ENCODE measurements at regions not wholly inside any gene's neighbourhood (a gene's known extent, or its start where the extent isn't known, plus 50 kb on each side); places are given as distances from the start of the nearest gene placed in this dataset.

DNA sequence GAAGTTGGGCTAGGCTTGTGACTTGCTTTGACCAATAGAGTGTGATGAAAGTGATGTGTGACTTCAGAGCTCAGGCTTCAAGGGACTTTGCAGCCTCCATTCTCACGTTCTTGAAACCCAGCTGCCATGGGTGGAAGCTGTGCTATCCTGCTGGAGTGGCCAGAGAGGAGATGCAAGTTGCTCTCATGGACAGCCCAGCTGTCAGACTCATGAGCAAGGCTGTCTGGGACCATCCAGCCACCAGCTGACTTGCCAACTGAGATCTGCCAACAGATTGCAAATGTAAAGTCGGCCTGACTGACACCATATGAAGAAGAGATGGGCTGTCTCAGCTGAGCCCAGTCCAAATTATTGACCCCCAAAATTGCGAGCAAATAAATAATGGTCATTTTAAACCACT is 226.4 kb upstream of the CXCR4 start:
- no peaks in the 10 kb centered on the region for H3K4me1 Mint-ChIP-seq (ENCODE audit: low read depth)
- peaks cover 4% of the 10 kb centered on the region for H3K9me3 Mint-ChIP-seq
- no peak overlapping the region for H3K4me3 Mint-ChIP-seq
- H3K27ac Mint-ChIP-seq: no peak overlapping the region
- H3K36me3 Mint-ChIP-seq (ENCODE audit: low read depth): no peaks in the 10 kb centered on the region
- H3K27me3 Mint-ChIP-seq (ENCODE audit: low read depth): no peaks in the 10 kb centered on the region

DNA sequence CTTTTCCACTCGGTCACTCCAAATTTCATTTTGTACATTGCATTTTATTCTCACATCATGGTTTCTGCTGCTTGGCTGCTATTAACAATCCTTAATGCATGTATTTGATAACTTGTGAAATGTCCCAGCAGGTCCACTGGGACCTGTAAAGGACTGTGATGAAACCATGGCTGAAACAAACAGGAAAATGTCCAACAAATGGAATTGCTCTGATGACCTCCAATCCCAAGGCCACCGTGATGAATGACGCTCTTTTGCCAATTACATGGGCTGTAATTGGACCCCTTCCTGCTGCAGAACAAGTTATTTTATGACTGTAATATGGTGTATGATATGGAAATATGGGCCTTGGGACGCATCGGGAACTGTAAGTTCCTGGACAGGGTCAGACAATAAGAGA is 224.2 kb upstream of the CXCR4 start:
- Mint-ChIP-seq H3K36me3 (ENCODE audit: low read depth) (no peaks in the 10 kb centered on the region), H3K27ac (no peak overlapping the region), H3K4me1 (ENCODE audit: low read depth) (no peaks in the 10 kb centered on the region), H3K9me3 (peaks cover 10% of the 10 kb centered on the region), H3K27me3 (ENCODE audit: low read depth) (no peaks in the 10 kb centered on the region), H3K4me3 (no peak overlapping the region)

- Mint-ChIP-seq H3K4me1 (ENCODE audit: low read depth) (no peaks in the 10 kb centered on the region), H3K27me3 (ENCODE audit: low read depth) (no peaks in the 10 kb centered on the region), H3K27ac (no peak overlapping the region), H3K36me3 (ENCODE audit: low read depth) (no peaks in the 10 kb centered on the region), H3K4me3 (no peak overlapping the region), H3K9me3 (peaks cover 10% of the 10 kb centered on the region)
Observed at GRCh38 chr2:136334967-136335366, 217.0 kb upstream of the CXCR4 start.

- H3K4me3 Mint-ChIP-seq: no peak overlapping the region
- H3K27me3 Mint-ChIP-seq (ENCODE audit: low read depth): no peaks in the 10 kb centered on the region
- no peaks in the 10 kb centered on the region for H3K9me3 Mint-ChIP-seq
- peaks cover 8% of the 10 kb centered on the region for H3K4me1 Mint-ChIP-seq (ENCODE audit: low read depth)
- H3K36me3 Mint-ChIP-seq (ENCODE audit: low read depth): peaks cover 4% of the 10 kb centered on the region
- no peak overlapping the region for H3K27ac Mint-ChIP-seq
Observed at GRCh38 chr2:136332436-136333095, 214.6 kb upstream of the CXCR4 start.

- Mint-ChIP-seq H3K27me3 (ENCODE audit: low read depth) (no peaks in the 10 kb centered on the region), H3K36me3 (ENCODE audit: low read depth) (peaks cover 5% of the 10 kb centered on the region), H3K9me3 (no peaks in the 10 kb centered on the region), H3K27ac (no peak overlapping the region), H3K4me1 (ENCODE audit: low read depth) (peaks cover 18% of the 10 kb centered on the region), H3K4me3 (no peak overlapping the region)
Observed at GRCh38 chr2:136331226-136331625, 213.3 kb upstream of the CXCR4 start.

DNA sequence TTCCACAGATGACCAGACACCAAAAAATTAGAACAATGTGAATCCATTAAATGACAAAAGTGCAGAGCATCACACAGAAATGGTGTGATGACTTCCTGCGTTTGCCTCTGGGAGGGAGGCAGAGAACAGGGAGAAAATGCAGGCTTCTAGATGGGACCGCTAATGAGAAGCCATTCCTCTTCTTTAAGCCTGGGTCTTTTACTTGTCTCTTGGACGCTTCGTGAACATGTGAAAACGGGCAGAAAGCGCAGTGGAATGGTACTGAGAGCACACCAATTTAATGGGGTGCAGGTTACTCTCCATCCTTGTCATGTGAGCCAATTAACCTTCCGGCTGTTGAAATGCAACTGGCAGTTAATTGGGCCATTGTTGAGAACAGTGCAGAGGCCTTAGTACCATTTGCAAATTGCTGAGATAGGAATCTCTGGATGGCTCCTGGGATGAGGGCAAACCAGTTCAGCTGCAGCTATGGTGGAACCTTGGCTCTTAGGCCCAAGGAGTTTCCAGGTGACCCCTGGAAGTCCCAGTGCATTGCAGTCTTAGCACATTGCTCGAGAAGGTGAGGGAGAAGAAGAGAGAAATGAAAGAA is 210.4 kb upstream of the CXCR4 start:
- H3K27me3 Mint-ChIP-seq (ENCODE audit: low read depth): no peaks in the 10 kb centered on the region
- peaks cover 5% of the 10 kb centered on the region for H3K9me3 Mint-ChIP-seq
- peaks cover 11% of the 10 kb centered on the region for H3K36me3 Mint-ChIP-seq (ENCODE audit: low read depth)
- peak overlapping the region; percentile 97 for H3K27ac Mint-ChIP-seq
- H3K4me1 Mint-ChIP-seq (ENCODE audit: low read depth): peaks cover 39% of the 10 kb centered on the region
- no peak overlapping the region for H3K4me3 Mint-ChIP-seq

DNA sequence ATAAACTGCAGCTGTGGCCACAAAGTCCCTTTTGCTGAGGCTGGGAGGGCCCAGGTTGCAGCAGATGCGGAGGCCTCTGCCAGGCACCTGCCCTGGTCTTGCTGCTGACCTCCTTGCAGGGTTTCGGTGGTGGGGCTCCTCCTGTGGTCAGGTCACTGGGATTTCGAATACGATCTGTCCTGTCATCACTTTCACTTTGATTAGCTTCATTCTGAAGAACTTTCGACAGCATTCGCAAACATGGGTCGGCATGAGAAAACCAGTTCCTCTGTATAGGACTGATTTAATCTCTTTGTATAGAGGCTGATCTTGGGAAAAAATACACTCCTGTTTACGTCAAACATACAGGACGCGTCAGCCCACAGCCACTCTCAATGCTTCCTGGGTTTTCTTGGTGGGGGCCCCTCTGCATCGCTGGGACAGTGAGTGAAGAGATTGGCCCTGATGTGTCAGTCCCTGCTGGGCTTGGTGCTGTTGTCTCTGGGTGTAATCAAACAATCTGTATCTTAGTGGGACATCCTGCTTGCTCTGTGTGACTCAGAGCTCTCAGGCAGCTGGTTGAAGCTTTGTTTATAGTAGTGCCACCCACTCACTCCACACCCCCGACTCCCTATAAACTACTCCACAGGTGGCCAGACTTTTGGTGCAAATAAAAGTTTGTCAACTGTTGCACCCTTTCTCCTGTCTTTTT is 209.4 kb upstream of the CXCR4 start:
- peak overlapping the region; percentile 97 for H3K27ac Mint-ChIP-seq
- peaks cover 49% of the 10 kb centered on the region for H3K4me1 Mint-ChIP-seq (ENCODE audit: low read depth)
- H3K4me3 Mint-ChIP-seq: peak overlapping the region; percentile 77
- no peaks in the 10 kb centered on the region for H3K27me3 Mint-ChIP-seq (ENCODE audit: low read depth)
- H3K36me3 Mint-ChIP-seq (ENCODE audit: low read depth): peaks cover 11% of the 10 kb centered on the region
- H3K9me3 Mint-ChIP-seq: peaks cover 5% of the 10 kb centered on the region

GRCh38 chr2:136325844-136326331 is 207.9 kb upstream of the CXCR4 start:
- no peaks in the 10 kb centered on the region for H3K27me3 Mint-ChIP-seq (ENCODE audit: low read depth)
- peaks cover 56% of the 10 kb centered on the region for H3K4me1 Mint-ChIP-seq (ENCODE audit: low read depth)
- peak overlapping the region; percentile 39 for H3K27ac Mint-ChIP-seq
- peaks cover 5% of the 10 kb centered on the region for H3K9me3 Mint-ChIP-seq
- H3K36me3 Mint-ChIP-seq (ENCODE audit: low read depth): peaks cover 11% of the 10 kb centered on the region
- H3K4me3 Mint-ChIP-seq: no peak overlapping the region

- H3K4me1 Mint-ChIP-seq (ENCODE audit: low read depth): peaks cover 62% of the 10 kb centered on the region
- no peak overlapping the region for H3K4me3 Mint-ChIP-seq
- peaks cover 5% of the 10 kb centered on the region for H3K9me3 Mint-ChIP-seq
- no peaks in the 10 kb centered on the region for H3K27me3 Mint-ChIP-seq (ENCODE audit: low read depth)
- H3K36me3 Mint-ChIP-seq (ENCODE audit: low read depth): peaks cover 11% of the 10 kb centered on the region
- no peak overlapping the region for H3K27ac Mint-ChIP-seq
Observed at GRCh38 chr2:136324966-136325365, 207.0 kb upstream of the CXCR4 start.

DNA sequence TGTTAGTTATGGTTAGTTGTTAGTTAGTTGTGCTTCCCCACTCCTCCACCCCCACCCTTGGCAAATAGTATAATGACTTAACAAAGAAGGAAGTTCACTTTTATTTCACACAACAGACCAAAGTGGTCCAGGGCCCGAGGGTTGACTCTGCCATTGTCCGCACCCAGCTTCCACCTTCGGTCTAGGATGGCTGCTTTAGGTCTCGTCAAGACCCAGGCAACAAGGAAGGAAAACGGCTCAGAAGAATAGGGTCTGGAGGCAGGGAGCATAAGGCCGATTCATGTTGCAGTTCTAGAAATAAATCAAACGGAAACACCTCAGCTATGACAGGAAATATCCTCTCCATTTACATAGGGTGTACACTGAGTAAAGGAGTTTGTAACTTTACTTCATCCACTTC is 206.0 kb upstream of the CXCR4 start:
- H3K27me3 Mint-ChIP-seq (ENCODE audit: low read depth): no peaks in the 10 kb centered on the region
- H3K4me1 Mint-ChIP-seq (ENCODE audit: low read depth): peaks cover 70% of the 10 kb centered on the region
- peaks cover 5% of the 10 kb centered on the region for H3K9me3 Mint-ChIP-seq
- peaks cover 11% of the 10 kb centered on the region for H3K36me3 Mint-ChIP-seq (ENCODE audit: low read depth)
- peak overlapping the region; percentile 90 for H3K27ac Mint-ChIP-seq
- peak overlapping the region; percentile 70 for H3K4me3 Mint-ChIP-seq

DNA sequence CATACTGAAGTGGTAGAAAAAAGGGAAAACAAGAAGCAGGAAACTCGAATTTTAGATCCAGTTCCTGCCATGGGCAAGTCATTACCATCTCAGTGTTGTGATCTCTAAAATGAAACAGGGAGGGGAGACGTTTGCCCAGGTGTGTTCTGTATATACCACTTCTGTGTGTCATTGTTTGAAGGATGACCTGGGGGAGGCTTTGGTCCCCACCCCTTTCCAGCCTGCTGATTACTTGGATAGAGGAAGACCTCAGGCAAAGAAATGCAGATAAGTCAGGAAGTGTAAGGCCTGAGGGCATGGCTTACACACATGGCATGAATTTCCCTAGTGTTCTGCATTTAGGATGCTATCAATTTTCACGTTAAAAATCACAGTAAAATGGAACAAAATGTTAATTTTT is 205.2 kb upstream of the CXCR4 start:
- Mint-ChIP-seq H3K27ac (no peak overlapping the region), H3K4me3 (no peak overlapping the region), H3K36me3 (ENCODE audit: low read depth) (peaks cover 11% of the 10 kb centered on the region), H3K27me3 (ENCODE audit: low read depth) (no peaks in the 10 kb centered on the region), H3K9me3 (peaks cover 5% of the 10 kb centered on the region), H3K4me1 (ENCODE audit: low read depth) (peaks cover 71% of the 10 kb centered on the region)

GRCh38 chr2:136322428-136322827 is 204.5 kb upstream of the CXCR4 start:
- Mint-ChIP-seq H3K36me3 (ENCODE audit: low read depth) (peaks cover 6% of the 10 kb centered on the region), H3K4me1 (ENCODE audit: low read depth) (peaks cover 63% of the 10 kb centered on the region), H3K4me3 (no peak overlapping the region), H3K9me3 (peaks cover 5% of the 10 kb centered on the region), H3K27ac (peak overlapping the region; percentile 49), H3K27me3 (ENCODE audit: low read depth) (no peaks in the 10 kb centered on the region)

DNA sequence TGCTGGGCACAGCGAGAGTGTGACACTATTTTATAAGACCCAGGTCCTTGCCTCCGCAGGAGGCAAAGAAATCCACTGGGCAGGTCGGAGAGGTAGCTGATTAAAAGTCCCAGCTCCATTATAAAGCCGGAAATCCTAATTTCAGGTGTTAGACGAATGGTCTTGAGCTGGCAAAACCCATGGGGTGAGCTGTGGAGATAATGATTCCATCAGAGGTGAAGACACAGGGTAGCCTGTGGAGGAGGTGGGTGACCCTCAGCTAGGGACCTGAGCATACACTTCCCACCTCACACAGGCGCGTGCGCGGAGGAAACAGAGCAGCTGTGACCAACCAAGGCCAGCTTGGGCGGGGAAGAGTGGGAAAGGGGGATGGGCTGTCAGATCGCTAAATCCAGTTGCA is 201.7 kb upstream of the CXCR4 start:
- Mint-ChIP-seq H3K27me3 (ENCODE audit: low read depth) (no peaks in the 10 kb centered on the region), H3K4me3 (no peak overlapping the region), H3K36me3 (ENCODE audit: low read depth) (peaks cover 6% of the 10 kb centered on the region), H3K4me1 (ENCODE audit: low read depth) (peaks cover 47% of the 10 kb centered on the region), H3K27ac (peak overlapping the region; percentile 53), H3K9me3 (peaks cover 3% of the 10 kb centered on the region)

GRCh38 chr2:136319237-136319636 is 201.3 kb upstream of the CXCR4 start:
- Mint-ChIP-seq H3K4me1 (ENCODE audit: low read depth) (peaks cover 43% of the 10 kb centered on the region), H3K27me3 (ENCODE audit: low read depth) (no peaks in the 10 kb centered on the region), H3K4me3 (no peak overlapping the region), H3K9me3 (no peaks in the 10 kb centered on the region), H3K36me3 (ENCODE audit: low read depth) (peaks cover 4% of the 10 kb centered on the region), H3K27ac (peak overlapping the region; percentile 53)

GRCh38 chr2:136314240-136314639 is 196.3 kb upstream of the CXCR4 start:
- Mint-ChIP-seq H3K27ac (no peak overlapping the region), H3K36me3 (ENCODE audit: low read depth) (no peaks in the 10 kb centered on the region), H3K4me3 (no peak overlapping the region), H3K9me3 (no peaks in the 10 kb centered on the region), H3K27me3 (ENCODE audit: low read depth) (no peaks in the 10 kb centered on the region), H3K4me1 (ENCODE audit: low read depth) (peaks cover 22% of the 10 kb centered on the region)
